Breast epithelium (tissue), 4 donors: ENCODE measurements at regions not wholly inside any gene's neighbourhood (a gene's known extent, or its start where the extent isn't known, plus 50 kb on each side); places are given as distances from the start of the nearest gene placed in this dataset.
A peak's percentile ranks its signal among the peaks of the same experiment; 100 is the strongest.

ENCODE experiments used
- DNase-seq, 2 donors: peaks; one replicate each; pipeline ENCODE4 v3.0.0-alpha.2; 2019; ENCODE audit warnings: low spot score in 2 of 2
- H3K27ac ChIP-seq, 2 donors: fragments of 200-600 bp; sonication (generic) in 1 of 2; one replicate each; pipeline ENCODE4 v1.5.1; 2016 to 2019; ENCODE audit warnings: mild to moderate bottlenecking in 1 of 2
- H3K27me3 ChIP-seq, 2 donors: fragments of 200-600 bp; sonication (generic) in 1 of 2; one replicate each; pipeline versions ENCODE4 v1.5.1 to v1.6.0; 2017 to 2019; ENCODE audit warnings: control low read depth in 1 of 2, mild to moderate bottlenecking in 1 of 2
- H3K36me3 ChIP-seq: fragments of 200-600 bp; one replicate; pipeline ENCODE4 v1.5.1; 2019
- H3K4me1 ChIP-seq, 2 donors: fragments of 200-600 bp; sonication (generic); one replicate each; pipeline ENCODE4 v1.5.1; 2016 to 2019; ENCODE audit warnings: control low read depth in 1 of 2
- H3K4me3 ChIP-seq, 3 donors: fragments of 200-600 bp; sonication (generic); 1 replicate in 2 of 3; 2 replicates in 1 of 3; pipeline ENCODE4 v1.5.1; 2016 to 2019; ENCODE audit warnings: mild to moderate bottlenecking in 3 of 3, moderate library complexity in 2 of 3
- H3K9me3 ChIP-seq, 2 donors: fragments of 200-600 bp; sonication (generic) in 1 of 2; one replicate each; pipeline ENCODE4 v1.5.1; 2016 to 2019; ENCODE audit warnings: control low read depth in 1 of 2
- POLR2A ChIP-seq: fragments of 450-650 bp; IDR thresholded peaks from one replicate; pipeline ENCODE4 v1.6.1; 2016; ENCODE audit warnings: antibody characterized with exemption, mild to moderate bottlenecking, moderate library complexity
- POLR2AphosphoS5 ChIP-seq, 3 donors: sonication (generic); formaldehyde crosslinking; IDR thresholded peaks; one replicate each; pipeline ENCODE4 v1.6.1; 2017; ENCODE audit warnings: antibody characterized with exemption in 3 of 3
- intact Hi-C: fragments of 100-400 bp; cut with DNase I; formaldehyde crosslinking; loops from one replicate; pipeline ENCODE4 v1.15.1; 2023; ENCODE audit warnings: low total_unique reads
- TF ChIP-seq, protein P1 (sequence below), 3 donors: fragments of 450-650 bp; IDR thresholded peaks; one replicate each; pipeline ENCODE4 v1.5.1; 2016 to 2017; ENCODE audit warnings: antibody characterized with exemption in 3 of 3, mild to moderate bottlenecking in 3 of 3, moderate library complexity in 3 of 3

DNA sequence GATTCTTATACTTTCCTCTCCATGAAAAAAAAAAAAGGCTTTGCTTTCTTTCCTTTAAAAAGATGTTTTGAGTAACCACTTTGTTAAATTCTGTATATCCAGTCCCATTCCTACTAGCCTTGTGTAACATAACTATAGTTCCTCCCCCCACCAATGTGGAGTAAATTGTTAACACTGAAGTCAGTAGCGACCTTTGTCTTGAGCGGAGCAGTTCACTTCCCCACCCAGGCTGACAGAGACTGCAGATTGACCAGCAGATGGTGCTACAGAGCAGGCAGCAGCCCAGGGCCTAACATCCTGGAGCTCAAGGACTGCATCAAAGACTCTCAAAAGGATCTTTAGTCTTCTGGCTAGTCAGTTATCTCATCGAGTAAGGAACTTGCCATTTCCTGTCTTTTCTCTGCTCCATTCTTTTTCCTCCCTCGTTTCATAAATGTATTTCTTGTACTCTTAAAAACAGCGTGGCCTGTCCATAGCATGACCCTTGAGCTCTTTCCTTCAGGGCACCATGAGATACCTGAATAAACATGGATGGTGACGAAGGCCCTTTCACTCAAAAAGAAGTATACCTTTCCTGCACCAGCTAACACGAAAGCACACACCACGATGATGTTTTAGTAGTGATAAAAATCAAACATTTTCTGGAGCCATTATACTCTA lies 503.5 kb upstream of the PKN2 start:
- TF ChIP-seq, protein P1, sequence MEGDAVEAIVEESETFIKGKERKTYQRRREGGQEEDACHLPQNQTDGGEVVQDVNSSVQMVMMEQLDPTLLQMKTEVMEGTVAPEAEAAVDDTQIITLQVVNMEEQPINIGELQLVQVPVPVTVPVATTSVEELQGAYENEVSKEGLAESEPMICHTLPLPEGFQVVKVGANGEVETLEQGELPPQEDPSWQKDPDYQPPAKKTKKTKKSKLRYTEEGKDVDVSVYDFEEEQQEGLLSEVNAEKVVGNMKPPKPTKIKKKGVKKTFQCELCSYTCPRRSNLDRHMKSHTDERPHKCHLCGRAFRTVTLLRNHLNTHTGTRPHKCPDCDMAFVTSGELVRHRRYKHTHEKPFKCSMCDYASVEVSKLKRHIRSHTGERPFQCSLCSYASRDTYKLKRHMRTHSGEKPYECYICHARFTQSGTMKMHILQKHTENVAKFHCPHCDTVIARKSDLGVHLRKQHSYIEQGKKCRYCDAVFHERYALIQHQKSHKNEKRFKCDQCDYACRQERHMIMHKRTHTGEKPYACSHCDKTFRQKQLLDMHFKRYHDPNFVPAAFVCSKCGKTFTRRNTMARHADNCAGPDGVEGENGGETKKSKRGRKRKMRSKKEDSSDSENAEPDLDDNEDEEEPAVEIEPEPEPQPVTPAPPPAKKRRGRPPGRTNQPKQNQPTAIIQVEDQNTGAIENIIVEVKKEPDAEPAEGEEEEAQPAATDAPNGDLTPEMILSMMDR (IDR thresholded peaks at IDR 0.05) = peak in 2 of 3 donors; percentile 54 to 55
- TF ChIP-seq POLR2A (no peak), POLR2AphosphoS5 (IDR thresholded peaks at IDR 0.05) (no peak)
- Histone ChIP-seq H3K4me1 (no peaks in the 10 kb centered on the region), H3K9me3 (no peaks in the 10 kb centered on the region), H3K27me3 (no peaks in the 10 kb centered on the region), H3K4me3 (no peak overlapping the region), H3K36me3 (no peaks in the 10 kb centered on the region), H3K27ac (no peak overlapping the region)
- peak; percentile 26 to 54 for DNase-seq
- intact Hi-C loops = no loop called here

DNA sequence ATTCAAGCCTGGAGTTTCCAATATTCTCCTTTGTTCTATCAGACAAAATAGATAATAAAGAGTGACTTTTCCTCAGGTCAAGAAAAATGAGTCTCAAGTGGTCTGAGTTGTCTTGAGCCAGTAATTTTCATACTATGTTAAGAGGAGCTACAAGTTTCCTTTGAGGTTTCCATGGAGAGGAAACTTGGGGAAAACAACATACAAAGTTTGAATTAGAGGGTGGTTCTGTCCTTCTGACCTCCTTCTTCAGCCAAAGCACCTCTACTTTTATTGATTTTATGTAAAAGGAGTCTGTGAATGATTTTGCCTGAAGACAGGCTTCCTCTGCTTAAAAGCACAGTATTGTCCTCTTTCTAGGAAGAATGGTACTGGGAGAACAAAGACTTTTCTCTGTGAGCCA lies 497.2 kb upstream of the PKN2 start:
- TF ChIP-seq POLR2A (no peak), POLR2AphosphoS5 (IDR thresholded peaks at IDR 0.05) (no peak)
- TF ChIP-seq, protein P1 (IDR thresholded peaks at IDR 0.05) = no peak
- no peaks in the 10 kb centered on the region for H3K4me1 ChIP-seq
- intact Hi-C loops = no loop called here
- H3K4me3 ChIP-seq = no peak overlapping the region
- DNase-seq = no peak
- no peaks in the 10 kb centered on the region for H3K36me3 ChIP-seq
- H3K27ac ChIP-seq = no peak overlapping the region
- no peaks in the 10 kb centered on the region for H3K9me3 ChIP-seq
- H3K27me3 ChIP-seq = no peaks in the 10 kb centered on the region

DNA sequence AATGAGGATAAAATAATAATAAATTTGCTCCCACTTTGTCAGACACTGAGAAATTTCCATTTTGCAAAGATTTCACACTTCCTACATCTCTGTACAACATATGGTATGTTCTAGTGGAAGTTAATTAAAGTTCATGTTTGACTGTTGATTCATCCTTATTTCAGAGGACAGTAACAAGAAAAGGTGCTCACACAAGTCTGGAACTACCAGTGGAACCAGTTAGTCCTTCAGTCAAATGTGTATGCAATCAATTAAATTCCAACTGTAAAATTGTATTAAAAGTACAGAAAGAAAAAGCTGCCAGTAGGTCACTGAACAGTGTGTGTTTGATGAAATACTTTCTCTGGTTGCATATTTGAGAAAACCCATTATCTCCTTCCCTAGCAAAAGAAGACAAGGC lies 496.0 kb upstream of the PKN2 start:
- no peaks in the 10 kb centered on the region for H3K36me3 ChIP-seq
- no peaks in the 10 kb centered on the region for H3K9me3 ChIP-seq
- no peak overlapping the region for H3K27ac ChIP-seq
- intact Hi-C loops = no loop called here
- no peaks in the 10 kb centered on the region for H3K27me3 ChIP-seq
- no peak for DNase-seq
- no peaks in the 10 kb centered on the region for H3K4me1 ChIP-seq
- no peak overlapping the region for H3K4me3 ChIP-seq
- TF ChIP-seq POLR2AphosphoS5 (IDR thresholded peaks at IDR 0.05) = no peak
- TF ChIP-seq, protein P1 (IDR thresholded peaks at IDR 0.05) = no peak
- TF ChIP-seq POLR2A = no peak

DNA sequence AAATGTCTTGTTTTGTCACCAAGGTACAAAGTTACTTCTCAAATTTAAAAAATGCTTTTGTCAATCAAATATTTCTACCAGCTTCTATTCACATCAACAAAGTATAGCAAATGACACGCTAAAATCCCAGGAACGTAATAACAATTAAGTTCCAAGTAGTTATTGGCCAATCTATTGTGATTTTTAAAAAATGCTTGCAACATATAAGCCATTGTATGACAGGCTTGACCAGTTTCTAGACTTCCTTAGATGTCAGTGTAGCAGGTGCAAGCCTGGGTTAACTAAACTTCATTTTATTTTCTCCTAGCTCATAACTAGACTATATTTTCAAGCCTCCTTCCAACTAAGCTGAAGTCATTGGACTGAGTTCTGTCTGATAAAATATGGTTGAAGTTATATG lies 494.5 kb upstream of the PKN2 start:
- intact Hi-C loops = no loop called here
- DNase-seq = no peak
- Histone ChIP-seq H3K9me3 (no peaks in the 10 kb centered on the region), H3K4me3 (no peak overlapping the region), H3K36me3 (no peaks in the 10 kb centered on the region), H3K27me3 (no peaks in the 10 kb centered on the region), H3K27ac (no peak overlapping the region), H3K4me1 (no peaks in the 10 kb centered on the region)
- TF ChIP-seq POLR2A (no peak), POLR2AphosphoS5 (IDR thresholded peaks at IDR 0.05) (no peak)
- TF ChIP-seq, protein P1 (IDR thresholded peaks at IDR 0.05) = no peak

DNA sequence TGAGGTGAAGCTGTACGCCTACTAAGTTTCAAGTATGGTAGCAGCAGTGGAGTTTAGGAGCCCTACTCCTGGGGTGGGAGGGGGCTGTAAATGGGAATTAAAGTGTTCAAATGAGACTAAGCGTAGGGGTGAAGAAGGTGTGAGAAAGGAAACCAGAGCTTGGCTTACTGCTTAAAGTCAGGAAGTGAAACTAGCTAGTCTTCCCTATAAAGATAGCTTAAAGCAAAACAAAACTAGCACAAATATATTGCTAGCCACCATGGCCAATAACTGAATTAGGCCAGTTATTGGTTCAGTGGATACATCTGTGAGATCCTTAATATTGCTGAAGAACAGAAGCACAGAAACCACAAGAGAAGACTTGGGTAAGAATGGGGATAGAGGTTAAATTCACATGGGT lies 492.2 kb upstream of the PKN2 start:
- Histone ChIP-seq H3K9me3 (no peaks in the 10 kb centered on the region), H3K27me3 (no peaks in the 10 kb centered on the region), H3K36me3 (no peaks in the 10 kb centered on the region), H3K27ac (no peak overlapping the region), H3K4me1 (no peaks in the 10 kb centered on the region), H3K4me3 (no peak overlapping the region)
- intact Hi-C loops = loop anchor here (5.0 kb wide), 1 partner anchor 560 kb away; no protein-coding TSS in a partner anchor
- no peak for DNase-seq
- TF ChIP-seq POLR2AphosphoS5 (IDR thresholded peaks at IDR 0.05) (no peak), POLR2A (no peak)
- TF ChIP-seq, protein P1 (IDR thresholded peaks at IDR 0.05) = no peak
